ENCODE measurements at regions not wholly inside any gene's neighbourhood (a gene's known extent, or its start where the extent isn't known, plus 50 kb on each side); places are given as distances from the start of the nearest gene placed in this dataset.

DNA sequence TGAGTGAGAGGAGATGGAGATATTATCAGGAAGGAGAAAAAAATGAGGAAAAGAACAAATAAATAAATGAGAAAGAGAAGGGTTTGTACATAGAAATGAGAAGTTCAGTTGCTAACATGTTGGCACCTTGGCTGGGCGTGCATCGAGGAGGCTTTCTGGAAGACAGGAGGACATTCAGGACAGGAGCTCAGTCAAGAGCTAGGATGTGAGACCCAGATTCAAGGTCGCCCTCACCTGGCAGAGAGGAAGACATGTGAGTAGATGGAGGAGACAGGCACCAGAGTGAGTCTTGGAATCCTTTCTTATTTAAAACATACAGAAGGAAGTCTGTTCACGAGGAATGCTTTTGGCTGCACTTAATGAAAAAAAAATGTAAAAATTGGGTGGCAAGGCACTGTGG is 640.9 kb downstream of the NPHP4 start:
- 88% methylated on average over 3 of the region's 4 CpGs for WGBS (ENCODE audit: insufficient coverage)
- CTCF ChIA-PET, result no interaction called here
- no peaks in the 10 kb centered on the region for H3K79me2 ChIP-seq (ENCODE audit: control insufficient read depth, insufficient read depth, low read length)
- H2AFZ ChIP-seq (ENCODE audit: insufficient read depth, low read depth, low read length, poor library complexity, severe bottlenecking), result no peak overlapping the region
- no peak overlapping the region for H3K27ac ChIP-seq (ENCODE audit: low read length in 2 of 2)
- Mint-ChIP-seq H3K27me3 (no peaks in the 10 kb centered on the region), H3K4me1 (no peaks in the 10 kb centered on the region), H3K9me3 (ENCODE audit: insufficient read depth) (no peaks in the 10 kb centered on the region), H3K4me3 (no peak overlapping the region), H3K27ac (no peak overlapping the region)
- no peaks in the 10 kb centered on the region for H3K36me3 ChIP-seq (replicated peaks in 1 of 2; ENCODE audit: control extremely low read depth in 1 of 2, control insufficient read depth in 1 of 2, extremely low read depth in 1 of 2, insufficient read depth in 2 of 2, low read length in 1 of 2)
- peaks cover 0 to 15% (median under 1%) of the 10 kb centered on the region in 3 donors for H3K9me3 ChIP-seq (ENCODE audit: control extremely low read depth in 1 of 3, control insufficient read depth in 2 of 3, insufficient read depth in 1 of 3, low read length in 2 of 3)
- ATAC-seq (ENCODE audit: low read depth) (no peak), DNase-seq (no peak)
- H3K27me3 ChIP-seq (replicated peaks in 1 of 4; ENCODE audit: control extremely low read depth in 1 of 4, control insufficient read depth in 3 of 4, insufficient read depth in 4 of 4, low read length in 3 of 4), result no peaks in the 10 kb centered on the region
- no peaks in the 10 kb centered on the region for H4K20me1 ChIP-seq (ENCODE audit: control insufficient read depth, insufficient read depth, low read length, poor library complexity, severe bottlenecking)
- intact Hi-C loops (cut with micrococcal nuclease), result no loop called here
- H3K4me3 ChIP-seq (ENCODE audit: control extremely low read depth in 1 of 5, extremely low read depth in 1 of 5, insufficient read depth in 1 of 5, low read depth in 2 of 5, low read length in 4 of 5), result no peak overlapping the region
- TF ChIP-seq CTCF (IDR thresholded peaks at IDR 0.05) (no peak), EZH2 (IDR thresholded peaks at IDR 0.05; ENCODE audit: borderline replicate concordance, insufficient read depth, low read depth, low read length, poor library complexity, severe bottlenecking) (no peak)
- no peak overlapping the region for H3K9ac ChIP-seq (ENCODE audit: low read length)
- POLR2A ChIA-PET, result no interaction called here
- H3K4me1 ChIP-seq (ENCODE audit: control insufficient read depth in 2 of 2, insufficient read depth in 2 of 2, low read length in 2 of 2), result no peaks in the 10 kb centered on the region
- H3K4me2 ChIP-seq (replicated peaks; ENCODE audit: low read depth, low read length, poor library complexity, severe bottlenecking), result no peak overlapping the region

GRCh38 chr1:5349526-5349925 is 642.7 kb downstream of the NPHP4 start:
- H3K4me3 Mint-ChIP-seq, result no peak overlapping the region
- WGBS (ENCODE audit: insufficient coverage), result 91% methylated on average over 6 of the region's 6 CpGs
- H3K9me3 Mint-ChIP-seq (ENCODE audit: insufficient read depth), result no peaks in the 10 kb centered on the region
- no peaks in the 10 kb centered on the region for H3K27me3 Mint-ChIP-seq
- Histone ChIP-seq H2AFZ (ENCODE audit: insufficient read depth, low read depth, low read length, poor library complexity, severe bottlenecking) (no peak overlapping the region), H3K27me3 (replicated peaks in 1 of 4; ENCODE audit: control extremely low read depth in 1 of 4, control insufficient read depth in 3 of 4, insufficient read depth in 4 of 4, low read length in 3 of 4) (no peaks in the 10 kb centered on the region), H4K20me1 (ENCODE audit: control insufficient read depth, insufficient read depth, low read length, poor library complexity, severe bottlenecking) (no peaks in the 10 kb centered on the region), H3K36me3 (replicated peaks in 1 of 2; ENCODE audit: control extremely low read depth in 1 of 2, control insufficient read depth in 1 of 2, extremely low read depth in 1 of 2, insufficient read depth in 2 of 2, low read length in 1 of 2) (no peaks in the 10 kb centered on the region), H3K4me1 (ENCODE audit: control insufficient read depth in 2 of 2, insufficient read depth in 2 of 2, low read length in 2 of 2) (no peaks in the 10 kb centered on the region), H3K4me2 (replicated peaks; ENCODE audit: low read depth, low read length, poor library complexity, severe bottlenecking) (no peak overlapping the region), H3K27ac (ENCODE audit: low read length in 2 of 2) (no peak overlapping the region), H3K4me3 (ENCODE audit: control extremely low read depth in 1 of 5, extremely low read depth in 1 of 5, insufficient read depth in 1 of 5, low read depth in 2 of 5, low read length in 4 of 5) (no peak overlapping the region), H3K9ac (ENCODE audit: low read length) (no peak overlapping the region), H3K9me3 (ENCODE audit: control extremely low read depth in 1 of 3, control insufficient read depth in 2 of 3, insufficient read depth in 1 of 3, low read length in 2 of 3) (peaks cover 0 to 15% (median 0%) of the 10 kb centered on the region in 3 donors), H3K79me2 (ENCODE audit: control insufficient read depth, insufficient read depth, low read length) (no peaks in the 10 kb centered on the region)
- no peak for DNase-seq
- POLR2A ChIA-PET, result no interaction called here
- TF ChIP-seq CTCF (IDR thresholded peaks at IDR 0.05), result no peak
- TF ChIP-seq EZH2 (IDR thresholded peaks at IDR 0.05; ENCODE audit: borderline replicate concordance, insufficient read depth, low read depth, low read length, poor library complexity, severe bottlenecking), result no peak
- CTCF ChIA-PET, result no interaction called here
- no peak for ATAC-seq (ENCODE audit: low read depth)
- intact Hi-C loops (cut with micrococcal nuclease), result no loop called here
- no peaks in the 10 kb centered on the region for H3K4me1 Mint-ChIP-seq
- H3K27ac Mint-ChIP-seq, result no peak overlapping the region
